NCI-H526 (cell line): ENCODE measurements at regions not wholly inside any gene's neighbourhood (a gene's known extent, or its start where the extent isn't known, plus 50 kb on each side); places are given as distances from the start of the nearest gene placed in this dataset.
A peak's percentile ranks its signal among the peaks of the same experiment; 100 is the strongest.
"Not testable (repeated sequence)": the region's sequence is repeated elsewhere in the genome, so short reads cannot be mapped to it uniquely, and the experiment has no call there.

Source experiments
- DNase-seq, 2 experiments: peaks; one replicate each; lab custom pipeline; 2025; lab: John Stamatoyannopoulos, UW

DNA sequence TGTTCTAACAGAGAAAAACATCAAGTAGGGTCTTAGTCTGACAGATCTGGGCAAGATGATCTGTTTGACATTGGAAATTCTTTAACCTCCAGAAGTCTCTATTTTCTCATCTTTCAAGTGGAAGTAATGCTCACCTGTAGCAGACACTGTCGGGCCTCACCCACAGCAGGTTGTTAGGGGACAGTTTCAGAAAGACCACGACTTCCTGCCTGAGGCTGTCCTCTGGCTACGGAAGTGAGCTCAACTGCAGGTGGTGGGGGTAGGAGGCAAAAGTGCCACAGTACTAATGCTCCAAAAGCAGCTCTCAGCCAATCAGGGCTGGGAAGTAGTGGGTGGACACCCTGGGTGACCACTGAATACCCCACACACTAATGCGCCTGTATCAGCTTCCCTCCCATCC is 111.4 kb upstream of the TOPAZ1 start:
- no peak for DNase-seq

DNA sequence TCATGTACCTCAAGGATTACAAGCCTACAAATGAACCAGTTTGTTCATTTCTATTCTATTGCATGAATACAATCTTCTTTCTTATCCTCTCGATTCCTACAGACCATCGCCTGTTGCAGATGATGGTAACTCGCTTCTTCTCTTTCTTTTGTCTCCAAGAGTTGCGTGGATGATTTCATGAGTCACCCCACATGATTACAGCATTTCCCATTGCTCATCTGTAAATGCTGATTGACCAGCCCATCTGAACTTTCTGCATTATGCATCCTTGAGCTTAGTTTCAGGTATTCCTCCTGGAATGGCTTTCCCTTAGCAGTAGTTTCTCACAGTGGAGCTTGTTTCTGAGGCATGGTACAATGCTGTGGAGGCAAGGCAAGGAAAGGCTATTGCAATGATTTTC is 109.6 kb upstream of the TOPAZ1 start:
- no peak for DNase-seq

DNA sequence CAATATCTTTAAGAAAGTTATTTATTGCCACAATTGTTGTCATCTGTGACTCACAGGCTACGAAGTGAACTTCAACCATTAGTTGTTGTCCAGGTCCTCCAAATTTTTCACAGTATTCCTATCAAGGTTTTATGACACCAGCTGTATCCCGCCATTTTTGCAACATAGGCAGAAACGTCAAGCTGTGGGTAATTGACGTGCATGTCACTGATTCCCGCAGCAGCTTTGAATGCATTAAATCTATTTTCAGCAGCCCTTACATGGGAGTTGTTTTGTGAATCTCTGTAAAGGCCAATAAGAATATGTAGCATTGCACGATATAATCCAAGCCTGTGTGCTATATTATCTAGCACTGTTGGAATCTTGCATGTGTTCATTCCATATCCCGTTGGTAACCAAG is 109.1 kb upstream of the TOPAZ1 start:
- DNase-seq: no peak

DNA sequence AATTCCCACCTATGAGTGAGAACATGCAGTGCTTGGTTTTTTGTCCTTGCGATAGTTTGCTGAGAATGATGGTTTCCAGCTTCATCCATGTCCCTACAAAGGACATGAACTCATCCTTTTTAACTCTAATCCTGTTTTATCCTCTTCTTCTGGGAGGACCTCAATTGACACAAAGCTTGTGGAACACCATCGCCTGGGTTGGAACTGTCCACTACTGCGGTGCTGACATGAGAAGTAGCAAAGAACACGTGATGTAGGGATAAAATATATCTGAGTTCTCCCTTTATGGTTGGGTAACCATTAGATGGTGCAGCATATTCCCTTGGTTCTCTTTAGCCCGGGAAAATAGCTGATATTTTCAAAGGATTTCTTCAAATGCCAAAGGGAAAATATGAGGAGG is 105.3 kb upstream of the TOPAZ1 start:
- no peak for DNase-seq

DNA sequence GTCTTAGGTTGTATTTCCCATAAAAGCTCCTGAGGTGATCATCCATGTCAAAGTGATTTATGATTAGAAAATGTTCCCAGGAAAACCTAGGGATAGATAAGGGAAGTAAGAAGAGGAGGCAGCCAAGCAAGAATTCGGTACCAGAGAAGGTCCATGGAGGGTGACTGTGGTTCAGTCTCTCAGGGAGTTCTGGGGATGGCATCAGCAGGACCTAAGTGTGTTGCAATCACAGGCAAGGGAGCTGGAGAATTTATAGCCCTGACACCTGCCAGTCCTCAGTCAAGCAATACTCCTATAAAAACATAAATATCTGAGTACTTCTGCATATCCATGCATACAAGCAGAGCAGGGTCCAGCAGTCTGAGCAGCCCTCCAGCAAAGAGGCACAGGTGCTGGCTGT is 95.6 kb upstream of the TOPAZ1 start:
- DNase-seq: no peak

DNA sequence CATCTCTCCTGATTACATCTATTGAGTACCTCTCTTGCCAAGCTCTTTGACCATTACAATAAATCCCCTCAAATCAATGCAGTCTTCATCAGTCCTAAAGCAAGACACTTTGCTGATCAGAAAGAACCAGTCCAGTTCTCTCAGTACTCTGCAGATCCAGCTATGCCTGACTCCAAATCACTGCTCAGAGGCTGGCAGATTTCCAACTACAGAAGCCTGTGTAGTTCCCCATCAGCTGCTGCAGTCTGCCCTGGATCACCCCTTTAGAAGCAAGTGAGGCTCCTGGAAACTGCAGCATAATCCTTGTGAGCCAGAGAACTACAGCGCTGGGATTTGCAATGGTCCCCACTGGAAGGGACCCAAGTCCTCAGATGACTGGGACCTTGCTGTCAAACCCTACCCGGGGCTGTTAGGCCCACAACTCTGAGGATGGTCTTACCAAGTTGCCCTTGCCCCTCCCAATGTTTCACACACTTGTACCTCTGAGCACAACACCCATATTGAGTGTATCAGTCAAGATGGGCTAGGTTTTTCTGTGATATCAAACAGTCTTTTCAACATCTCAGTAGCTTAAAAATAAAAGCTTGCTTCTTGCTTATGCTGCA is 81.9 kb upstream of the TOPAZ1 start:
- DNase-seq: no peak

DNA sequence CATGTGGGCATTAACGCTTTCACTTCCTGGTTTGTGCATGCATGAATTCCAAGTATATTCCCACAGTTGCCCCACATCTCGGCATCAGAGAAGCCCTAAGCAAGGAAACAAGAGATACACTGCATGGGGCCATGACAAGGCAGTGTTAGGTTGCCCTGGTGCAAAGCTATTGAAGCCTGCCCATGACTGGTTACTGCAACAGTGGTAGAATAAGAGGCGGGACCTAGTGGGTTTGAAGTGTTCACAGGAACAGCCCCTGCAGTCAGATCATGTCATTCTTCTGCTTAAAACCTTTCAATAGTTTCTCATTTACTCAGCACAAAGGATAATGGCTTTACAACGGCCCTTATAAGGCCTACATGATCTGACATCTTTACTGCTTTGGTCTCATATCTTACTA is 80.9 kb upstream of the TOPAZ1 start:
- no peak for DNase-seq

DNA sequence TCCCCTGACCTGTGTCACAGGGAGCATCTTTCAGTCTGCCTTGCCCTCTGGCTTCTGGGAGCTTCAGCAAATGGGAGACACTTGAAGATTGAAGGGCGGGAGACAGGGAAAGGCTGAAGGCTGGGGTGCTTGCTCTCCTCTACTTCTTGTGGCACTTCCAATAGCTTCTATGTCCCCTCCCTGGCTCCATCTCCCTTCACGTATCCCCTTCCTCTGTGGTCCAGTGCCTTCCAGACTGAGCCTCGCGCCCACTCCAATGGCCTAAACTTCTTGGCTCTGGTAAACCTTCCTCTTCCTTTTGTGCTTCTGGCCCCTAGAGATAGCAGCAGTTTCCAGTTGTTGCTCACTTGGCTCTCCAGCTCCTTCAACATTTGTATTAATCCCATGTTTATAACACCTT is 69.8 kb upstream of the TOPAZ1 start:
- DNase-seq: no peak

DNA sequence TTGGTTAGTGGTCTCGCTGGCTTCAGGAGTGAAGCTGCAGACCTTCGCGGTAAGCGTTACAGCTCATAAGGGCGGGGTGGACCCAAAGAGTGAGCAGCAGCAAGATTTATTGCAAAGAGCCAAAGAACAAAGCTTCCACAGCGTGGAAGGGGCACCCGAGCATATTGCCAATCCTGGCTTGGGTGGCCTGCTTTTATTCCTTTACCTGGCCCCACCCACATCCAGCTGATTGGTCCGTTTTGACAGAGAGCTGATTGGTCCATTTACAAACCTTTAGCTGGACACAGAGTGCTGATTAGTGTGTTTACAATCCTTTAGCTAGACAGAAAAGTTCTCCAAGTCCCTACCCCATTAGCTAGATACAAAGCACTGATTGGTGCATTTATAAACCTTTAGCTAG is 69.0 kb upstream of the TOPAZ1 start:
- DNase-seq: not testable (repeated sequence)

DNA sequence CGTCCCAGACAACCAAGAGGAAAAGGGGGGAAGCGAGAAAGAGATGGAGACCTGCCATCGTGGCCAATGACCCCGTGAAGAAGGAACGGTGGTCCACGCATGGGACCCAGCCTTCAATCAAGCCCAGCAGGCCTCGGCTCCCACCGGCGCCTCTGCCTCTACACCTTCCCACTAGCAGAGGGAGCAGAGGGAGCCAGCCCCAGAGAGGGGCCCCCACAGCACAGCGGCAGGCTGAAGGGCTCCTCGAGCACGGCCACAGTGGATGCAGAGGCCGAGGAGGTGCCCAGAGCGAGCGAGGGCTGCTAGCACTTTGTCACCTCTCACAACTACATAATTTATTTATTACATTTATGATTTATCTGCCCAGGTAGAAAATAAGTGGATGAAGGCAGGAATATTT is 68.4 kb upstream of the TOPAZ1 start:
- DNase-seq: no peak

DNA sequence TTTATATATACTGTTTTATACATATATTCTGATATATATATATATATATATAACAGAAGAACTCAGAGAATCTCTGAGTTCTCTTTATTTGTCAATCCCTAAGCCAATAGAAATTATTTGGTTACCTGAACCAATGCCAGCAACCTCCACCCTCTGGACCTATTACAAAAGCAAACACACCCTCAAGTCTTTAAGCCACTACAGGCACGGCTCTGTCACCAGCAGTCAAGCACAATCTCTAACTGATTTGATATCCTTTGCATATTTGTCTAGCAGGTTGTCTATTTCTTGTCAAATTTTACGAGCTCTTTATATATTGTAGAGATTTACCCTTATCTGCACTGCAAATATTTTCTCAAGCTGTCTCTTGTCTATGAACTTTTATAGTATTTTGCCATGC is 66.6 kb upstream of the TOPAZ1 start:
- DNase-seq: peak in 1 of 2 experiments; percentile 2

DNA sequence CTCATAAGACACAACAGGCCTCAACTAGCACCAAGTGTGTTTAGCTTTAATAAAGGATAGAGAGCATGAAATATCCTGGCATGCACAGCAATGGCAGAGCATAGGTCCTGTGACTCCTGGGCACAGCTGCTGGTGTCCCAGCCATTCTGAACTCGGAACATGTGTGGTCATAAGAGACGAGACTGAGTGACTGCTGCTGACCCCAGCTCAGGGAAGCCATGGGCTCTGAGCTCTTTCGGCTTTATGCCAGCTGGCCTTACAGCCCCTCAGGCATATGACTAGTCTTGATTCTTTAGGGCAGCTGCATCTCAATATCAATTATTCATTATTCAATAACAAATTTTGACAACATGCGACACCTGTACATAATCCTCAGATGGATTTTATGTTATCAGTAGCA is 62.4 kb upstream of the TOPAZ1 start:
- no peak for DNase-seq

DNA sequence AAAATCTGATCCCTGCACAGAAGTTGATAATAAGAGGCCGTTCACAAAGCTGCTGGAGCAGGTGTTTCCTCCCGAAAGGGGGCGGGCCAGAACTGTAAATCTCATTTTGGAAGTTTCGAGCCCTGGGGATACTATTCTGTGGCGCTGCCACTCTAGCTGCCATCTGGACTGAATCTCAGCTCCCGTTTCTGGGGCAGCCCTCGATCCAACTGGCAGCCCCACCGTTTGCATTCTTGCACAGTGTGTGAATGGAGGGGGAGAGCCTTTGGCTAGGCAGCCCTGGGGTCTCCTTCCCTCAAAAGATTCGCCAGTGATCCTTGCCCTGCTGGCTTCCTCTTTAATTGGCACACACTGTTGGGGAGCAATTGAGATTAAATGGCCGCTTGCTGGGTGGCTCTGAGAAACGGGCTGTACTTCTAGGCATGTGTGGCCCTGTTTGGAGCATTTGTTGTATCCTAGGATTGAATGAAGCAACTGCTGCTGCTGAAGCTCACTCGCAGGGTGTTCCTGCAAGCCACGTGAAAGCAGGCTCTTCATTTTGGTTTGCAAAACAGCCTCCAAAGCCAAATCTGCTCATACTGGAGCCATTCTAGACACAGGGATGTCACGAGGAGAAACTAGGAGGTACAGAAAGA is 57.2 kb upstream of the TOPAZ1 start:
- DNase-seq: peak in 1 of 2 experiments; percentile 1

DNA sequence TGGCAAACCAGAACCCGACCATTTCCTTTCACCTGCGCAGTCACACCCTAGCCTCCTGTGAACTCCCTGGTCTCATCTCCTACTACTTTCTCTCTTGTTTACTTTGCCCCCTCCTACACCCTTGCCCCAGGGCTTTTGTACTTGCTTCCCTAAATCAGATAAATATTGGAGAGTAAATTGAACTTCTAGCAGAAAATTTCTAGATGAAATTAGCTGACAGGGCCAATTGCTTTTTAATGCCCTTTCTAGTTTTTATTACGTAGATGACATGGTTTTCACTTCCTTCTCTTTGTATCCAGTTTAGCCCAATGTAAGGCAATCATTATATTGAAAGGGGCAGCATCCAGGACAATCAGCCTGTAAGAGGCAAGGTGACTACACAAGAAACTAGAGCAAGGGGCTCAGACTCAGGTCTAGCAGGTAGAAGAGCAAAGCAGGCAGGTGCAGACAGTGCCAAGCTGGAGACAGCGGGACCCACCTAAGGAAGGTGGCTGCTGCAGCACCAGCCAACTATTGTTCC is 56.2 kb upstream of the TOPAZ1 start:
- DNase-seq: no peak

DNA sequence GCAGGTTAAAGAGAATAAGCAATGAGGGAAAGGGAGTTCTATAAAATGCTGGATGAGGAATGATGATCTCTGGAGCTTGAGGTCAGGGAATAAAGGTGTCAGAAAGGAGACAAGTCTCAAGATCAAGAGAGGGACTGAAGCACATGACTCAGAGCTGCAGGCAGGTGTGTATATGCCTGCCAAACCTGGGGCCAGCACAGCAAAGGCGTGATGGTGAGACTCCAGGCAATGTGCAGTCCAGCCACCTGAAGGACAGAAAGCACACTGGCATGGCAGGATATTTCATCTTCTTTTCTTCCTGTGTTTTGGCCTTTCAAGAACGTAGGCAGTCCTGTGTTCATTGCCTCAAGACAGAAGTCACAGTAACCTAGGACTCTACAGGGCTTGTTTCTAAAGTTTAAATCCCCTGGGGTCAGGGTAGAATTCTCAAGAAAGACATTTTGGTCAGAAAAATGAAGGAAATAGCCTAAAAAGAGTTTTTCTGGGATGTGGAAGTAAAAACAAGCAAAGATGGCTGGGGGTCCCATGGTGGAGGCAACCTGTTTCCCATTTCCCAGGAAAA is 55.5 kb upstream of the TOPAZ1 start:
- DNase-seq: no peak

DNA sequence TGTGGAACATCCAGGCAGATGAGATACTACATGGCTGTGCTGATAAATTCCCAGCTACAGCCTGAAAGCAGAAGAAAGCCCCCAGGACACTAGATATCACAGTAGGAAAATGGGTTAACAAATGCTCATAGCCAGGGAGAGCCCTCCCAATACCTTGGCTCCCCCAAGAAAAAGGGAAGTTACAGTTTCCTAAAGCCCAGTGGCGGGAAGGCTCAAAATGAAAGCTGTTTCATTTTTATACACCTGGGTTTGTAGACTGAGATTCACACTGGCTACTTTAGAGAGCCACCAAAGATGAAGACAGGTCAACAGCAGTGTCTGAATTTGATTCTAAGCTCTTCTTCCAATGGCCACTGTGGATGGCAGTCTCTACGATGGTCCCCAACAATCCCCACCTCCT is 55.0 kb upstream of the TOPAZ1 start:
- no peak for DNase-seq
